Suprapubic skin (tissue), 4 donors: ENCODE measurements at regions not wholly inside any gene's neighbourhood (a gene's known extent, or its start where the extent isn't known, plus 50 kb on each side); places are given as distances from the start of the nearest gene placed in this dataset.

Experiments
- DNase-seq, 2 donors: peaks; one replicate each; pipeline ENCODE4 v3.0.0-alpha.2; 2019; ENCODE audit warnings: low spot score in 2 of 2
- H3K27ac ChIP-seq: fragments of 200-600 bp; sonication (generic); one replicate; pipeline ENCODE4 v1.5.1; 2019
- H3K27me3 ChIP-seq: fragments of 200-600 bp; sonication (generic); one replicate; pipeline ENCODE4 v1.5.1; 2019
- H3K36me3 ChIP-seq: fragments of 200-600 bp; sonication (generic); one replicate; pipeline ENCODE4 v1.5.1; 2019
- H3K4me1 ChIP-seq: fragments of 200-600 bp; sonication (generic); one replicate; pipeline ENCODE4 v1.5.1; 2019
- H3K4me3 ChIP-seq: fragments of 200-600 bp; sonication (generic); one replicate; pipeline ENCODE4 v1.5.1; 2019; ENCODE audit warnings: mild to moderate bottlenecking
- H3K9me3 ChIP-seq: fragments of 200-600 bp; sonication (generic); one replicate; pipeline ENCODE4 v1.5.1; 2019
- EP300 ChIP-seq: sonication (generic); formaldehyde crosslinking; IDR thresholded peaks from one replicate; pipeline ENCODE4 v1.6.1; 2017; ENCODE audit warnings: antibody characterized with exemption
- POLR2A ChIP-seq, 2 donors: fragments of 450-650 bp; IDR thresholded peaks; one replicate each; pipeline ENCODE4 v1.6.1; 2017; ENCODE audit warnings: antibody characterized with exemption in 2 of 2, mild to moderate bottlenecking in 2 of 2, moderate library complexity in 2 of 2
- POLR2AphosphoS5 ChIP-seq, 3 donors: sonication (generic); formaldehyde crosslinking; IDR thresholded peaks; one replicate each; pipeline ENCODE4 v1.6.1; 2017; ENCODE audit warnings: antibody characterized with exemption in 3 of 3
- WGBS: methylation state at CpG from one replicate; pipeline ENCODE4 v1.1.5; 2018; 5-methylcytosine and 5-hydroxymethylcytosine counted together
- TF ChIP-seq, protein P1 (sequence below), 2 donors: fragments of 200-600 bp in 1 of 2; fragments of 450-650 bp in 1 of 2; sonication (generic) in 1 of 2; IDR thresholded peaks; one replicate each; pipeline ENCODE4 v1.5.1; 2016 to 2019; ENCODE audit warnings: antibody characterized with exemption in 2 of 2, mild to moderate bottlenecking in 1 of 2, moderate library complexity in 1 of 2

DNA sequence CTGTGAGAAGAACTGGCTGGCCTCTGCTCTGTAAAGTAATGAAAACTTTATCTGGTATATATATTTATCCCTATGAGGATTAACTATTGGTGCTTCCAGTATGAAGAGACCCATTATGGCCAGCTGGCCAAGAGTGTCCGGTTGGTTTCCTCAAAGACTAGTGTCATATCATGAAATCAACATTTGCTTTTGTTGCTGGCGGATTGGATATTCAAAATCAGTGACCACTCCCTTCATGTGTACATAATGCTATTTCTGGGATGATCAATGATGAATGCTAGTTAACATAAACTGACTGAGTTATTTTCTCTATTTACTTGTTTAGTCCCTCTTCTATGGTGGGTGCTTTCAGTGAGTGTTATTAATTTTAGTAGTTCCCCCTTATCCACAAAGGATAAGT lies 60.8 kb upstream of the NUDT12 start:
- TF ChIP-seq EP300 (no peak), POLR2AphosphoS5 (IDR thresholded peaks at IDR 0.05) (no peak), POLR2A (IDR thresholded peaks at IDR 0.05) (no peak)
- TF ChIP-seq, protein P1, sequence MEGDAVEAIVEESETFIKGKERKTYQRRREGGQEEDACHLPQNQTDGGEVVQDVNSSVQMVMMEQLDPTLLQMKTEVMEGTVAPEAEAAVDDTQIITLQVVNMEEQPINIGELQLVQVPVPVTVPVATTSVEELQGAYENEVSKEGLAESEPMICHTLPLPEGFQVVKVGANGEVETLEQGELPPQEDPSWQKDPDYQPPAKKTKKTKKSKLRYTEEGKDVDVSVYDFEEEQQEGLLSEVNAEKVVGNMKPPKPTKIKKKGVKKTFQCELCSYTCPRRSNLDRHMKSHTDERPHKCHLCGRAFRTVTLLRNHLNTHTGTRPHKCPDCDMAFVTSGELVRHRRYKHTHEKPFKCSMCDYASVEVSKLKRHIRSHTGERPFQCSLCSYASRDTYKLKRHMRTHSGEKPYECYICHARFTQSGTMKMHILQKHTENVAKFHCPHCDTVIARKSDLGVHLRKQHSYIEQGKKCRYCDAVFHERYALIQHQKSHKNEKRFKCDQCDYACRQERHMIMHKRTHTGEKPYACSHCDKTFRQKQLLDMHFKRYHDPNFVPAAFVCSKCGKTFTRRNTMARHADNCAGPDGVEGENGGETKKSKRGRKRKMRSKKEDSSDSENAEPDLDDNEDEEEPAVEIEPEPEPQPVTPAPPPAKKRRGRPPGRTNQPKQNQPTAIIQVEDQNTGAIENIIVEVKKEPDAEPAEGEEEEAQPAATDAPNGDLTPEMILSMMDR (IDR thresholded peaks at IDR 0.05), result no peak
- no peaks in the 10 kb centered on the region for H3K27me3 ChIP-seq
- H3K9me3 ChIP-seq, result no peaks in the 10 kb centered on the region
- no peak overlapping the region for H3K27ac ChIP-seq
- H3K4me3 ChIP-seq, result no peak overlapping the region
- H3K4me1 ChIP-seq, result no peaks in the 10 kb centered on the region
- 95% methylated on average over 2 of the region's 2 CpGs for WGBS
- no peak for DNase-seq
- H3K36me3 ChIP-seq, result no peaks in the 10 kb centered on the region

DNA sequence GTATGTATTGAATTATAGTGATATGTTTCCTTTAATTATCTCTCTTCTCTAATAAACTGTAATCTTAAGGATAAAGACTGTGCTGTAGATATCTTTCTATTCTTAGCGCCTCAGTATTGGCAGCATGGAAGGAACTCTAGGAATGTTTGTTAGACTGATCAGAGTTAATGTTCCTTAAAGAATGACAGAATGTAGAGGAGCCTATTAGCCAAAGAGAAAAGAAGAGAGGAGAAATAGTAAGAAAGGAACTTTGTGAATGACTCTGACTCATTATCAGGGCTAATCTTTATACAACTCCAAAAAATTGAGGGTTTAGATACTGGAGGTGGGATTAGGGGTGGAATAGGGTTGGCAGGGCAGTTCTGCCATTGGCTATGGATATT lies 59.0 kb upstream of the NUDT12 start:
- DNase-seq, result no peak
- TF ChIP-seq, protein P1 (IDR thresholded peaks at IDR 0.05), result no peak
- TF ChIP-seq EP300, result no peak
- no peak for TF ChIP-seq POLR2AphosphoS5 (IDR thresholded peaks at IDR 0.05)
- TF ChIP-seq POLR2A (IDR thresholded peaks at IDR 0.05), result no peak
- 46% methylated on average over 1 of the region's 1 CpG for WGBS
- Histone ChIP-seq H3K36me3 (no peaks in the 10 kb centered on the region), H3K27me3 (no peaks in the 10 kb centered on the region), H3K4me1 (no peaks in the 10 kb centered on the region), H3K9me3 (no peaks in the 10 kb centered on the region), H3K27ac (no peak overlapping the region), H3K4me3 (no peak overlapping the region)

DNA sequence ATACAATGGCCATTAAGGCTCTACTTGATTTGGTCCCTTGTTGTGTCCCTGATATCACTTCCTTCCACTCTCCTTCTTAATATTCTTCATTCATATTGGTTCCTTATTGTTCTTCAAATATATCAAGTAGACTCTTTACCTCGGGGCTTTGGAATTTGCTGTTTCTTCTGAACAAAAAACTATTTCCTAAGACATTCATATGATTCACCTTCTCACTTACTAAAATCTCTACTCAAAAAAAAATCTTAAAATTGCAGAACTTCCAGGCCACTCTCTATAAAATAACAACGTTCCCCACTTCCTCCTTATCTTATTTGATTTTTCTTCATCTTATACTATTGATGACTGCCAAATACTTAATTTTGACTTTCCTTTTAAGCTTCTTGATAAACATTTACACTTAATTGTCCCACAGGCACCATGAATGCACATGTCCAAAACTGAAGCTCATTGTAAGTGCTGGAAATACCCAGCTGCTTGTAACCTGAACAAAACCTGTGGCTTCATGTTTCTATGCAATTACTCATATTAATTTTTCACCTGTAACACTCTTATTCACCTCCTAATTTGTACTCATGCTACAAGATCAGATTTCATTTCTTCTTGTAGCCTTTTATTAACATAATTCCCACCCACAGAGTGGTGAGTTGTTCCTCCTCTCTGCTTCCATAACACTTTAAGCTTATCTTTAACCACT lies 58.4 kb upstream of the NUDT12 start:
- TF ChIP-seq POLR2AphosphoS5 (IDR thresholded peaks at IDR 0.05) (no peak), EP300 (no peak), POLR2A (IDR thresholded peaks at IDR 0.05) (no peak)
- TF ChIP-seq, protein P1 (IDR thresholded peaks at IDR 0.05), result no peak
- no peaks in the 10 kb centered on the region for H3K27me3 ChIP-seq
- no peak for DNase-seq
- 40% methylated on average over 2 of the region's 2 CpGs for WGBS
- H3K27ac ChIP-seq, result no peak overlapping the region
- H3K4me3 ChIP-seq, result no peak overlapping the region
- no peaks in the 10 kb centered on the region for H3K4me1 ChIP-seq
- H3K36me3 ChIP-seq, result no peaks in the 10 kb centered on the region
- no peaks in the 10 kb centered on the region for H3K9me3 ChIP-seq

GRCh38 chr5:103617913-103618312 lies 55.3 kb upstream of the NUDT12 start:
- WGBS, result 95% methylated on average over 1 of the region's 1 CpG
- TF ChIP-seq EP300, result no peak
- no peak for TF ChIP-seq POLR2A (IDR thresholded peaks at IDR 0.05)
- TF ChIP-seq POLR2AphosphoS5 (IDR thresholded peaks at IDR 0.05), result no peak
- TF ChIP-seq, protein P1 (IDR thresholded peaks at IDR 0.05), result no peak
- no peaks in the 10 kb centered on the region for H3K27me3 ChIP-seq
- no peaks in the 10 kb centered on the region for H3K4me1 ChIP-seq
- H3K4me3 ChIP-seq, result no peak overlapping the region
- H3K9me3 ChIP-seq, result no peaks in the 10 kb centered on the region
- H3K27ac ChIP-seq, result no peak overlapping the region
- no peaks in the 10 kb centered on the region for H3K36me3 ChIP-seq
- no peak for DNase-seq

DNA sequence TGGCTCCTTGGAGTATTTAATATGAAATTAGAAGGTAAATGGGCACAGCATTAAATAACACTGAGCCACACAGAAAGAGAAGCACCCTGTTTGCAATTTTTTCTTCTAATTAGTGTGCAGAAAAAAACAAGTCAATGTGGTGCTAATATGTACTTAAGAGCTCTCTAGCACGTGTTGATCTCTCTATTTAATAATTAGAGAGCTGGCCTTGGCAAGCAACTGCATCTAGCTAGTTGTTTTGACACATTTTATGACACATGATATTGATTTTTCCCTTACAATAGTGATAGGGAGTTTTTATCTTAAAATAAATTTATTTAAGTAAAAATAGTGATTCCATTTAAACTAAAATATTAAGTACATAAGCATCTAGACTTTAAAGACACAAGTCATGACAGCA lies 54.5 kb upstream of the NUDT12 start:
- no peaks in the 10 kb centered on the region for H3K9me3 ChIP-seq
- no peak overlapping the region for H3K27ac ChIP-seq
- TF ChIP-seq EP300 (no peak), POLR2AphosphoS5 (IDR thresholded peaks at IDR 0.05) (no peak), POLR2A (IDR thresholded peaks at IDR 0.05) (no peak)
- TF ChIP-seq, protein P1 (IDR thresholded peaks at IDR 0.05), result no peak
- H3K4me3 ChIP-seq, result no peak overlapping the region
- no peaks in the 10 kb centered on the region for H3K4me1 ChIP-seq
- H3K36me3 ChIP-seq, result no peaks in the 10 kb centered on the region
- DNase-seq, result no peak
- H3K27me3 ChIP-seq, result no peaks in the 10 kb centered on the region
- WGBS, result 45% methylated on average over 1 of the region's 1 CpG
